Stimulated activated CD8-positive, alpha-beta memory T cell treated with anti-CD3 and anti-CD28 coated beads, Interleukin-15, amount 100 ng/mL, for 1 hour (primary cell): ENCODE measurements at regions not wholly inside any gene's neighbourhood (a gene's known extent, or its start where the extent isn't known, plus 50 kb on each side); places are given as distances from the start of the nearest gene placed in this dataset.

Experiments used
- DNase-seq: peaks from one replicate; pipeline ENCODE4 v3.0.0-alpha.2; 2020; ENCODE audit warnings: low read depth

- no peak for DNase-seq
These were observed 435.8 kb upstream of the EEF2KMT start for GRCh38 chr16:5533321-5533888.

GRCh38 chr16:5527817-5528216 is 430.2 kb upstream of the EEF2KMT start:
- DNase-seq: no peak

GRCh38 chr16:5526826-5527225 is 429.2 kb upstream of the EEF2KMT start:
- DNase-seq: no peak

GRCh38 chr16:5523829-5524228 is 426.2 kb upstream of the EEF2KMT start:
- no peak for DNase-seq

GRCh38 chr16:5516115-5516514 is 418.5 kb upstream of the EEF2KMT start:
- no peak for DNase-seq

GRCh38 chr16:5512014-5512413 is 414.4 kb upstream of the EEF2KMT start:
- DNase-seq: no peak

- no peak for DNase-seq
These were observed 413.3 kb upstream of the EEF2KMT start for GRCh38 chr16:5510819-5511370.

- DNase-seq: no peak
These were observed 412.2 kb upstream of the EEF2KMT start for GRCh38 chr16:5509794-5510193.

GRCh38 chr16:5509336-5509735 is 411.7 kb upstream of the EEF2KMT start:
- DNase-seq: no peak

- DNase-seq: no peak
These were observed 410.8 kb upstream of the EEF2KMT start for GRCh38 chr16:5508371-5508770.

GRCh38 chr16:5506021-5506420 is 408.4 kb upstream of the EEF2KMT start:
- DNase-seq: no peak

GRCh38 chr16:5505091-5505887 is 407.7 kb upstream of the EEF2KMT start:
- DNase-seq: no peak

GRCh38 chr16:5504064-5504781 is 406.6 kb upstream of the EEF2KMT start:
- DNase-seq: no peak

GRCh38 chr16:5502944-5503343 is 405.3 kb upstream of the EEF2KMT start:
- no peak for DNase-seq

GRCh38 chr16:5502467-5502869 is 404.9 kb upstream of the EEF2KMT start:
- no peak for DNase-seq

GRCh38 chr16:5500526-5500925 is 402.9 kb upstream of the EEF2KMT start:
- no peak for DNase-seq

GRCh38 chr16:5498562-5498961 is 401.0 kb upstream of the EEF2KMT start:
- DNase-seq: no peak

- DNase-seq: no peak
These were observed 398.4 kb upstream of the EEF2KMT start for GRCh38 chr16:5496013-5496412.

- DNase-seq: no peak
These were observed 392.9 kb upstream of the EEF2KMT start for GRCh38 chr16:5490499-5490898.

- no peak for DNase-seq
These were observed 391.0 kb upstream of the EEF2KMT start for GRCh38 chr16:5488581-5488980.

GRCh38 chr16:5487728-5488127 is 390.1 kb upstream of the EEF2KMT start:
- DNase-seq: no peak

- no peak for DNase-seq
These were observed 384.7 kb upstream of the EEF2KMT start for GRCh38 chr16:5482256-5482655.
